Hepatocyte (in vitro differentiated cells): ENCODE measurements at regions not wholly inside any gene's neighbourhood (a gene's known extent, or its start where the extent isn't known, plus 50 kb on each side); places are given as distances from the start of the nearest gene placed in this dataset.

Source experiments
- DNase-seq: peaks from one replicate; pipeline ENCODE4 v3.0.0-alpha.2; 2016; ENCODE audit warnings: low spot score
- H2AFZ ChIP-seq: fragments of 200-600 bp; sonication (generic); 2 replicates; pipeline ENCODE4 v1.6.0; 2016; ENCODE audit warnings: antibody characterized with exemption, mild to moderate bottlenecking
- H3K27ac ChIP-seq: fragments of 200-600 bp; sonication (generic); 2 replicates; pipeline ENCODE4 v1.5.1; 2016; ENCODE audit warnings: mild to moderate bottlenecking
- H3K27me3 ChIP-seq: fragments of 200-600 bp; sonication (generic); 2 replicates; pipeline ENCODE4 v1.6.1; 2016
- H3K36me3 ChIP-seq: fragments of 200-600 bp; sonication (generic); replicated peaks from 2 replicates; pipeline ENCODE4 v1.5.1; 2016; ENCODE audit warnings: low read depth; ENCODE audit not compliant: insufficient read depth
- H3K4me1 ChIP-seq: fragments of 200-600 bp; sonication (generic); 2 replicates; pipeline ENCODE4 v1.5.1; 2016; ENCODE audit warnings: mild to moderate bottlenecking, moderate library complexity; ENCODE audit not compliant: insufficient read depth
- H3K4me2 ChIP-seq: fragments of 200-600 bp; sonication (generic); 2 replicates; pipeline ENCODE4 v1.6.0; 2016
- H3K4me3 ChIP-seq: fragments of 200-600 bp; sonication (generic); 2 replicates; pipeline ENCODE4 v1.5.1; 2016; ENCODE audit warnings: mild to moderate bottlenecking
- H3K79me2 ChIP-seq: fragments of 200-600 bp; sonication (generic); 2 replicates; pipeline ENCODE4 v1.6.0; 2017; ENCODE audit warnings: mild to moderate bottlenecking
- H3K9me2 ChIP-seq: fragments of 200-600 bp; sonication (generic); replicated peaks from 2 replicates; pipeline ENCODE4 v1.6.0; 2017; ENCODE audit warnings: mild to moderate bottlenecking; ENCODE audit not compliant: insufficient read depth
- H3K9me3 ChIP-seq: fragments of 200-600 bp; sonication (generic); 2 replicates; pipeline ENCODE4 v1.5.1; 2016; ENCODE audit warnings: low read depth, mild to moderate bottlenecking
- H4K20me1 ChIP-seq: fragments of 200-600 bp; sonication (generic); 2 replicates; pipeline ENCODE4 v1.6.0; 2016; ENCODE audit warnings: mild to moderate bottlenecking; ENCODE audit not compliant: insufficient read depth, poor library complexity, severe bottlenecking
- CTCF ChIP-seq: fragments of 200-600 bp; sonication (generic); IDR thresholded peaks from 2 replicates; pipeline ENCODE4 v1.5.1; 2016; ENCODE audit warnings: antibody characterized with exemption, mild to moderate bottlenecking; ENCODE audit not compliant: poor library complexity
- EZH2 ChIP-seq: fragments of 200-600 bp; sonication (generic); IDR thresholded peaks from 2 replicates; pipeline ENCODE4 v1.6.1; 2016; ENCODE audit warnings: antibody characterized with exemption, mild to moderate bottlenecking, borderline replicate concordance
- EZH2phosphoT487 ChIP-seq: fragments of 200-600 bp; sonication (generic); IDR thresholded peaks from one replicate; pipeline ENCODE4 v1.6.1; 2018; ENCODE audit warnings: antibody characterized with exemption, mild to moderate bottlenecking, low read depth, moderate library complexity; ENCODE audit not compliant: unreplicated experiment, severe bottlenecking
- WGBS: methylation state at CpG from one replicate; pipeline ENCODE4 v1.1.6; 2016; ENCODE audit warnings: low lambda C conversion rate; ENCODE audit errors: missing lambda C conversion rate; 5-methylcytosine and 5-hydroxymethylcytosine counted together

DNA sequence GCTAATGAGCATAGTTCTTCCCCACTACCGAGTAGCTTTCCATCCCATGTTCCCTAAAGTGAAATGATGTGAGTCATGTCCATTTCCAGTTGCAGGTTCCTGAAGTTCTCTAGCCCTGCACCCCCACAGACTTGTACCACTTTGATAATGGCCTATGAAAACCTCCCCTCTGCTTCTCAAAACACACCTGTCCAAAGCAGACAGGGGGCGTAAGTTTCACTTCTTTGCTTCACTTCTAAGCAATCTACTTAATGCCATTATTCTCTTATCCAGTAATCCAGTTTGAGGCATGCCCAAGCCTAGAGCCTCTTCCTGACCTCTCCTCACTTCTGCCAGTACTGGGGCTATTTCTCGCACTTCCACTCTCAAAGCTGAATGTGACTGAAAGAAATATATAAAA lies 305.1 kb downstream of the IGSF11 start:
- H3K4me2 ChIP-seq, result no peak overlapping the region
- no peak overlapping the region for H2AFZ ChIP-seq
- H3K79me2 ChIP-seq, result no peaks in the 10 kb centered on the region
- no peaks in the 10 kb centered on the region for H3K9me3 ChIP-seq
- DNase-seq, result no peak
- TF ChIP-seq EZH2phosphoT487 (no peak), CTCF (no peak), EZH2 (no peak)
- H3K9me2 ChIP-seq, result no peaks in the 10 kb centered on the region
- H3K27ac ChIP-seq, result no peak overlapping the region
- no peaks in the 10 kb centered on the region for H3K4me1 ChIP-seq
- no peaks in the 10 kb centered on the region for H4K20me1 ChIP-seq
- WGBS, result 93% methylated on average over 3 of the region's 3 CpGs
- no peaks in the 10 kb centered on the region for H3K36me3 ChIP-seq
- H3K4me3 ChIP-seq, result no peak overlapping the region
- H3K27me3 ChIP-seq, result no peaks in the 10 kb centered on the region

GRCh38 chr3:118734664-118735063 lies 300.0 kb downstream of the IGSF11 start:
- WGBS, result 81% methylated on average over 2 of the region's 2 CpGs
- H2AFZ ChIP-seq, result no peak overlapping the region
- no peaks in the 10 kb centered on the region for H3K36me3 ChIP-seq
- H3K4me3 ChIP-seq, result no peak overlapping the region
- no peak overlapping the region for H3K27ac ChIP-seq
- no peak overlapping the region for H3K4me2 ChIP-seq
- H3K27me3 ChIP-seq, result no peaks in the 10 kb centered on the region
- no peaks in the 10 kb centered on the region for H3K9me2 ChIP-seq
- no peaks in the 10 kb centered on the region for H3K4me1 ChIP-seq
- TF ChIP-seq EZH2phosphoT487 (no peak), EZH2 (no peak)
- no peaks in the 10 kb centered on the region for H3K79me2 ChIP-seq
- H4K20me1 ChIP-seq, result no peaks in the 10 kb centered on the region
- no peaks in the 10 kb centered on the region for H3K9me3 ChIP-seq
- DNase-seq, result no peak

DNA sequence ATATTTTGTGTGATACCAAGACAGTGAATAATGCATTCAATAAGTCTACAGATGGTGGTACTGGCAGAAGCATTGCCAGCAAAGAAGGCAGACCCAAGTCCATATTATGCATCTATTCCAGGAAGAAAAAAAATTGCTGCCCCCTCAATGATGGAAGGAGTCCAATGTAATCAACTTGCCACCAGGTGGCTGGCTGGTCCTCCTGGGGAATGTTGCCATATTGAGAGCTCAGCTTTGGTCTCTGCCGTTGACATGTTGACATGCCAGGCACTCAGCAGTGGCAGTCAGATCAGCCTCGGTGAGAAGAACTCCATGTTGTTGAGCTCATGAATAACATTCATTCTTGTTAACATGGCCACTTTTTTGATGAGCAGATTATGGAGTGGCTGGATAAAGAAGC lies 298.5 kb downstream of the IGSF11 start:
- Histone ChIP-seq H3K27me3 (no peaks in the 10 kb centered on the region), H3K4me1 (no peaks in the 10 kb centered on the region), H4K20me1 (no peaks in the 10 kb centered on the region), H3K36me3 (no peaks in the 10 kb centered on the region), H3K79me2 (no peaks in the 10 kb centered on the region), H3K4me3 (no peak overlapping the region), H3K4me2 (no peak overlapping the region), H3K9me2 (no peaks in the 10 kb centered on the region), H3K27ac (no peak overlapping the region), H3K9me3 (no peaks in the 10 kb centered on the region), H2AFZ (no peak overlapping the region)
- no peak for DNase-seq
- WGBS, result 97% methylated on average over 2 of the region's 2 CpGs
- no peak for TF ChIP-seq EZH2
- TF ChIP-seq CTCF, result no peak
- no peak for TF ChIP-seq EZH2phosphoT487

DNA sequence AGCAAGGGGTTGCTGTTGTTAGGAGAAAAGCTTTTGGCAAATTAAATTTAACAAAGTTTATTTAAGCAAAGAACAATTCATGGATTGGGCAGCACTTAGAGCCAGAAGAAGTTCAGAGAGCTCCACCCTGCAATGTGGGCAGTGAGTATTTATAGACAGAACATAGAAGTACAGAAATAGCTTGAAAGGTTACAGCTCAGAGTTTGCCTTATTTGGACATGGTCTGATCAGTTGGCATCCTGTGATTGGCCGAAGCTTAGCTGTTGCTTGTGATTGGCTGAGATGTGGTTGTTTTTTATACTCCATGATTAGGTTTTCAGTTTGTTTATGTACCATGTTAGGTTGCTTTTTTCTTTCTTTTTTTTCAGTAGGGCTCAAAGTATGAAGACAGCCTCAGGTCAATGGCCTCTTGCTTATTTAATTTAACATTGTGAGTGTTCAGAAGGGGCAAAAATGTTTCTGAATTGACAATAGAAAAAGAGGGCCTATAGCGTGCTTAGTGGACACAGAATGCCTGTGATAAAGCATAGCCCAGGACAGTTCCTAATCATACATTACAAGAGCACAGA lies 293.8 kb downstream of the IGSF11 start:
- Histone ChIP-seq H3K27me3 (no peaks in the 10 kb centered on the region), H3K4me1 (no peaks in the 10 kb centered on the region), H3K27ac (no peak overlapping the region), H3K4me3 (no peak overlapping the region), H2AFZ (no peak overlapping the region), H3K4me2 (no peak overlapping the region), H3K79me2 (no peaks in the 10 kb centered on the region), H3K9me2 (no peaks in the 10 kb centered on the region), H4K20me1 (no peaks in the 10 kb centered on the region), H3K36me3 (no peaks in the 10 kb centered on the region), H3K9me3 (no peaks in the 10 kb centered on the region)
- no peak for DNase-seq
- WGBS, result 86% methylated on average over 2 of the region's 2 CpGs
- TF ChIP-seq EZH2phosphoT487 (no peak), EZH2 (no peak), CTCF (no peak)
